ENCODE measurements at regions not wholly inside any gene's neighbourhood (a gene's known extent, or its start where the extent isn't known, plus 50 kb on each side); places are given as distances from the start of the nearest gene placed in this dataset.

- DNase-seq (ENCODE audit: extremely low read depth in 1 of 4, low spot score in 3 of 4) (no peak), FAIRE-seq (no peak), ATAC-seq (no peak)
- POLR2A ChIA-PET = no interaction called here
- CTCF ChIA-PET (ENCODE audit: low intra/inter-chr PET ratio) = no interaction called here
- no peaks in the 10 kb centered on the region for H4K20me1 ChIP-seq (replicated peaks; ENCODE audit: control insufficient read depth, insufficient read depth, low read length)
- no peak overlapping the region for H3K4me2 ChIP-seq (ENCODE audit: insufficient read depth, low read length)
- no peak overlapping the region for H3K27ac ChIP-seq (ENCODE audit: extremely low read depth, low read depth, low read length)
- H3K36me3 ChIP-seq (ENCODE audit: control insufficient read depth, insufficient read depth, low read length) = no peaks in the 10 kb centered on the region
- H3K9me1 ChIP-seq (ENCODE audit: control insufficient read depth, insufficient read depth, low read length) = no peaks in the 10 kb centered on the region
- intact Hi-C loops (cut with micrococcal nuclease) = no loop called here
- no peak for TF ChIP-seq ZNF212 (CRISPR knock-in tag; IDR thresholded peaks at IDR 0.05)
- no peak for TF ChIP-seq DACH1 (IDR thresholded peaks at IDR 0.05; ENCODE audit: partially characterized antibody)
- TF ChIP-seq CBX5 (IDR thresholded peaks at IDR 0.05; ENCODE audit: borderline replicate concordance, low read depth) = no peak
- no peak for TF ChIP-seq ZBTB8A (IDR thresholded peaks at IDR 0.05; ENCODE audit: partially characterized antibody)
- TF ChIP-seq HEY1 (CRISPR knock-in tag; IDR thresholded peaks at IDR 0.05; ENCODE audit: borderline replicate concordance) = no peak
- TF ChIP-seq CHD2 (IDR thresholded peaks at IDR 0.05; ENCODE audit: low read depth, low read length) = no peak
- TF ChIP-seq POLR2A (conservative IDR thresholded peaks at IDR 0.05) = no peak
- TF ChIP-seq ZNF318 (IDR thresholded peaks at IDR 0.05; ENCODE audit: borderline replicate concordance in 1 of 2, low read depth in 1 of 2) = no peak
- TF ChIP-seq ZBTB11 (CRISPR knock-in tag; IDR thresholded peaks at IDR 0.05) = peak in 1 of 3 experiments; percentile 69; a peak in 2 of 6 replicates
- BruUV-seq (replicated peaks) = no TSS peak
- H3K9me3 ChIP-seq (replicated peaks; ENCODE audit: control insufficient read depth, insufficient read depth, low read depth, low read length) = no peaks in the 10 kb centered on the region
- H3K9ac ChIP-seq (ENCODE audit: insufficient read depth in 1 of 2, low read depth in 2 of 2, low read length in 2 of 2) = no peak overlapping the region
- WGBS (ENCODE audit: insufficient coverage, low coverage, missing lambda C conversion rate) = 2% methylated on average over 10 of the region's 10 CpGs
- no peak overlapping the region for H2AFZ ChIP-seq (ENCODE audit: low read depth, low read length)
- no peaks in the 10 kb centered on the region for H3K4me1 ChIP-seq (replicated peaks in 1 of 2; ENCODE audit: control insufficient read depth in 2 of 2, insufficient read depth in 2 of 2, low read length in 2 of 2)
- no peak overlapping the region for H3K4me3 ChIP-seq
- in situ Hi-C loops (cut with MboI) = no loop called here
- H3K79me2 ChIP-seq (ENCODE audit: control insufficient read depth, insufficient read depth, low read length) = no peaks in the 10 kb centered on the region
- H3K27me3 ChIP-seq (ENCODE audit: control insufficient read depth in 2 of 2, insufficient read depth in 2 of 2, low read length in 2 of 2) = no peaks in the 10 kb centered on the region
Observed at GRCh38 chr3:64368257-64369020, 143.2 kb upstream of the PRICKLE2 start.
